MM.1S (cell line): ENCODE measurements at regions not wholly inside any gene's neighbourhood (a gene's known extent, or its start where the extent isn't known, plus 50 kb on each side); places are given as distances from the start of the nearest gene placed in this dataset.

Experiments
- DNase-seq: peaks from one replicate; pipeline ENCODE4 v3.0.0-alpha.2; 2015
- H2AFZ ChIP-seq: fragments of 300-600 bp; sonication (generic); 2 replicates; pipeline ENCODE4 v1.6.0; 2016; ENCODE audit warnings: antibody characterized with exemption, low read length
- H3F3A ChIP-seq: fragments of 300-600 bp; sonication (generic); 2 replicates; pipeline ENCODE4 v1.6.1; 2016; ENCODE audit warnings: mild to moderate bottlenecking, antibody characterized with exemption, low read length, moderate library complexity, mixed read lengths; ENCODE audit not compliant: insufficient read depth
- H3K27ac ChIP-seq: fragments of 300-600 bp; sonication (generic); 2 replicates; pipeline ENCODE4 v1.5.1; 2016; ENCODE audit warnings: mild to moderate bottlenecking, low read length
- H3K27me3 ChIP-seq: fragments of 300-600 bp; sonication (generic); replicated peaks from 2 replicates; pipeline ENCODE4 v1.6.0; 2016; ENCODE audit warnings: low read length; ENCODE audit not compliant: insufficient read depth
- H3K36me3 ChIP-seq: fragments of 300-600 bp; sonication (generic); replicated peaks from 2 replicates; pipeline ENCODE4 v1.6.1; 2016; ENCODE audit warnings: mild to moderate bottlenecking, low read length, mixed read lengths; ENCODE audit not compliant: insufficient read depth
- H3K4me1 ChIP-seq: fragments of 300-600 bp; sonication (generic); 2 replicates; pipeline ENCODE4 v1.6.1; 2016; ENCODE audit warnings: low read length, mixed read lengths
- H3K4me2 ChIP-seq: fragments of 300-600 bp; sonication (generic); 2 replicates; pipeline ENCODE4 v1.6.0; 2016; ENCODE audit warnings: low read depth, low read length
- H3K4me3 ChIP-seq: fragments of 300-600 bp; sonication (generic); 2 replicates; pipeline ENCODE4 v1.5.1; 2016; ENCODE audit warnings: low read length, mixed read lengths
- H3K79me2 ChIP-seq: fragments of 300-600 bp; sonication (generic); 2 replicates; pipeline ENCODE4 v1.6.1; 2016; ENCODE audit warnings: mixed run types, low read length, mixed read lengths
- H3K9ac ChIP-seq: fragments of 300-600 bp; sonication (generic); 2 replicates; pipeline ENCODE4 v1.6.1; 2016; ENCODE audit warnings: low read length, mixed read lengths
- H3K9me2 ChIP-seq: fragments of 300-600 bp; sonication (generic); replicated peaks from 2 replicates; pipeline ENCODE4 v1.6.1; 2016; ENCODE audit warnings: mild to moderate bottlenecking, low read length, mixed read lengths; ENCODE audit not compliant: insufficient read depth
- H3K9me3 ChIP-seq: fragments of 300-600 bp; sonication (generic); replicated peaks from 2 replicates; pipeline ENCODE4 v1.6.1; 2016; ENCODE audit warnings: mild to moderate bottlenecking, low read length, mixed read lengths; ENCODE audit not compliant: insufficient read depth
- H4K20me1 ChIP-seq: fragments of 300-600 bp; sonication (generic); 2 replicates; pipeline ENCODE4 v1.6.1; 2016; ENCODE audit warnings: mild to moderate bottlenecking, low read length, moderate library complexity, mixed read lengths; ENCODE audit not compliant: insufficient read depth
- EZH2 ChIP-seq: fragments of 300-600 bp; sonication (generic); optimal IDR thresholded peaks from 2 replicates; pipeline ENCODE3; 2017; ENCODE audit warnings: low read depth, mild to moderate bottlenecking, antibody characterized with exemption, low read length, mixed read lengths
- EZH2phosphoT487 ChIP-seq: fragments of 300-600 bp; sonication (generic); IDR thresholded peaks from 2 replicates; pipeline ENCODE4 v1.6.1; 2018; ENCODE audit warnings: antibody characterized with exemption, low read length
- TF ChIP-seq, protein P1 (sequence below): fragments of 300-600 bp; sonication (generic); IDR thresholded peaks from 2 replicates; pipeline ENCODE4 v1.5.1; 2016; ENCODE audit warnings: antibody characterized with exemption, low read length, mixed read lengths

DNA sequence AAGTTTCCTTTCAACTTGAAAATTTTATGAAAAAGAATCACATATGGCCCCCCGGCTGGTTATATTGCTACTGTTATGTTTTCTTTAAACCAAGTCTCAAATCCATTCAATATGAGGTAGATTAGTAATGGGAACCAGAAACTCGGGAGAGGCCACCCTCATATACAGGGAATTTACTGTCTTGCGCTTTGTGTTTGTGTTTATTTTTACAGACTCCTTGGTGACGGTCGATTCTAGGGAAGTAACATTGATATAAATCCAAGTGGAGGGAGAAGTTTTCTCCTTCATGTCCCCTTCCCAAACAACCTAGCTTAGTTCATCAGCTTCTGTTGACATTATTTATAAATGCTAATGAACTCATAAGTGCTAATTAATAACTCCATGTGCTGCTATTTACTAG, 163.5 kb upstream of the LMO4 start:
- Histone ChIP-seq H3K9me2 (no peaks in the 10 kb centered on the region), H3K27me3 (no peaks in the 10 kb centered on the region), H3K9me3 (no peaks in the 10 kb centered on the region), H3K9ac (no peak overlapping the region), H3K27ac (no peak overlapping the region), H3K4me2 (no peak overlapping the region), H3K4me1 (no peaks in the 10 kb centered on the region), H3K4me3 (no peak overlapping the region), H3K36me3 (no peaks in the 10 kb centered on the region), H4K20me1 (no peaks in the 10 kb centered on the region), H2AFZ (no peak overlapping the region), H3F3A (no peaks in the 10 kb centered on the region), H3K79me2 (no peaks in the 10 kb centered on the region)
- no peak for DNase-seq
- TF ChIP-seq EZH2 (no peak), EZH2phosphoT487 (no peak)
- TF ChIP-seq, protein P1, sequence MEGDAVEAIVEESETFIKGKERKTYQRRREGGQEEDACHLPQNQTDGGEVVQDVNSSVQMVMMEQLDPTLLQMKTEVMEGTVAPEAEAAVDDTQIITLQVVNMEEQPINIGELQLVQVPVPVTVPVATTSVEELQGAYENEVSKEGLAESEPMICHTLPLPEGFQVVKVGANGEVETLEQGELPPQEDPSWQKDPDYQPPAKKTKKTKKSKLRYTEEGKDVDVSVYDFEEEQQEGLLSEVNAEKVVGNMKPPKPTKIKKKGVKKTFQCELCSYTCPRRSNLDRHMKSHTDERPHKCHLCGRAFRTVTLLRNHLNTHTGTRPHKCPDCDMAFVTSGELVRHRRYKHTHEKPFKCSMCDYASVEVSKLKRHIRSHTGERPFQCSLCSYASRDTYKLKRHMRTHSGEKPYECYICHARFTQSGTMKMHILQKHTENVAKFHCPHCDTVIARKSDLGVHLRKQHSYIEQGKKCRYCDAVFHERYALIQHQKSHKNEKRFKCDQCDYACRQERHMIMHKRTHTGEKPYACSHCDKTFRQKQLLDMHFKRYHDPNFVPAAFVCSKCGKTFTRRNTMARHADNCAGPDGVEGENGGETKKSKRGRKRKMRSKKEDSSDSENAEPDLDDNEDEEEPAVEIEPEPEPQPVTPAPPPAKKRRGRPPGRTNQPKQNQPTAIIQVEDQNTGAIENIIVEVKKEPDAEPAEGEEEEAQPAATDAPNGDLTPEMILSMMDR: no peak

DNA sequence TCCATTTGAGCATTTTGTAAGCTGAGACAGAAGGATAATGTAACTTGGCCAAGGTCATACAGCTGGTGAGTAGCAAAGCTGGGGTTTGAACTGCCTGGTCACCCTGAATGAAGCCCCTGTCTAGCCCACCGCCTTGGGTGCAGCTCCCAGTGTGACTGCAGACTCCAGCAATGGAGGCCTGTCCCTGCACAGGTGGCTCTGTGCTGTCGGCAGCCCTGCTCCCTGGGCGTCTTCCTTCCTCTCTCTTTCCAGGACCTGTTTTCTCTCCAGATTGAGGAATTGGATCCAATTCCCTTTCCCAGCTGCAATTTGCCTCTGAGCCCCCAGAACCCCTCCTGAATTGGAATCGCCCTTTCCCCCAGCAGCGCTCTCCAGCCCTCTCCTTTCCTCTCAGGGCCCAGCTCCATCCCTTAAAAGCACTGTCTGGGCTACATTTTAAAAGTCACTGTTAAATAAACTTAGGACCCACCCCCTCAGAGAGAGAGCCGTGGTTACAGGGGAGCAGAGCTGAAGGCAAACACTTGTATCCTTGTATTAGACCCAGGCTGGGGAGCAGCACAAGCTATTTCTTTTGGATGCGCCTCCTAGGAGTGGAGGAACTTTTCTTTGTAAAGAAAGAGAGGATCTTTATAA, 161.4 kb upstream of the LMO4 start:
- Histone ChIP-seq H3K4me3 (no peak overlapping the region), H2AFZ (no peak overlapping the region), H3K4me1 (no peaks in the 10 kb centered on the region), H3K9me2 (no peaks in the 10 kb centered on the region), H3K9me3 (no peaks in the 10 kb centered on the region), H3F3A (no peaks in the 10 kb centered on the region), H3K4me2 (no peak overlapping the region), H3K36me3 (no peaks in the 10 kb centered on the region), H3K27ac (no peak overlapping the region), H3K79me2 (no peaks in the 10 kb centered on the region), H4K20me1 (no peaks in the 10 kb centered on the region), H3K27me3 (no peaks in the 10 kb centered on the region), H3K9ac (no peak overlapping the region)
- TF ChIP-seq EZH2: no peak
- TF ChIP-seq EZH2phosphoT487: no peak
- TF ChIP-seq, protein P1: no peak
- DNase-seq: no peak

DNA sequence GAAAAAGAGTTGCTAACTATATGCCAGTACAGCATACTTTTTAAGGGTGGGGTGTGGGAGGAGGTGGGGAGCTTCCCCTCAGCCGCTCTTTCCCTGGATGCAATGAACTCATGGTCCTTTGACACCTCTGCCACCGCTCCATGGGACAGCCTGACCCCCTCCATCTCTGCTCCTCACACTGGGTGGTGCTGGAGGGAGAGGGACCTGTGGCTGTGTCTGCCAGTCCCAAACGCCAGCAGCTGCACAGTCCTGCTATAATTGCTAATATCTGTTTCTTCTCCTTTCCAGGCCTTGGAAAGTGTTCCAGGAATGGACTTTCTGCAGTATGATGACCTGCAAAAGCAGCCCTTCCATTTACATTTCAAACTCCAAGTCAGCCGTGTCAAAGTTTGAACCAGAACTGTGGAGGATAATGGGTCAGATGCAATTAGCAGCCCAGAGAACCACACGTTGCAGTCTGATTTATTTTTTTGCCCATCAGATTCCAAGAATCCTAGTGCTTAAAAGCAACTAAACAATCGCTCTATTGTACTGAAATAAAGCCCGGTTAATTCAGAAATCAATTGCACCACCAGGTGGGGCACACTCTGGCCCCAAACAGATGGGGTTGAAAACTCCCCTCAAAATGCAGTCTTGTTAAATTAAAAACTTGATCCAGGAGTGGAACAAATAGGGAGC, 160.7 kb upstream of the LMO4 start:
- Histone ChIP-seq H3K9me2 (no peaks in the 10 kb centered on the region), H3K79me2 (no peaks in the 10 kb centered on the region), H3K27ac (no peak overlapping the region), H4K20me1 (no peaks in the 10 kb centered on the region), H3K4me2 (no peak overlapping the region), H3K27me3 (no peaks in the 10 kb centered on the region), H2AFZ (no peak overlapping the region), H3K4me1 (no peaks in the 10 kb centered on the region), H3K9me3 (no peaks in the 10 kb centered on the region), H3K9ac (no peak overlapping the region), H3F3A (no peaks in the 10 kb centered on the region), H3K36me3 (no peaks in the 10 kb centered on the region), H3K4me3 (no peak overlapping the region)
- TF ChIP-seq, protein P1: 0 out of 2 replicates have a peak, but pooled peaks have one; percentile 5
- TF ChIP-seq EZH2: no peak
- DNase-seq: no peak
